Epithelial cell of esophagus (primary cell): ENCODE measurements at regions not wholly inside any gene's neighbourhood (a gene's known extent, or its start where the extent isn't known, plus 50 kb on each side); places are given as distances from the start of the nearest gene placed in this dataset.

Experiments used
- DNase-seq: peaks from one replicate; pipeline ENCODE4 v3.0.0; 2010; ENCODE audit warnings: low read depth
- H3K4me3 ChIP-seq: 2 replicates; pipeline ENCODE4 v1.5.1; 2011; ENCODE audit warnings: mild to moderate bottlenecking, low read length, control low read depth
- CTCF ChIP-seq: IDR thresholded peaks from 2 replicates; pipeline ENCODE4 v1.5.1; 2011; ENCODE audit warnings: low read depth, mild to moderate bottlenecking, low read length, control low read depth, inconsistent platforms; ENCODE audit not compliant: insufficient read depth; ENCODE audit errors: missing control alignments

DNA sequence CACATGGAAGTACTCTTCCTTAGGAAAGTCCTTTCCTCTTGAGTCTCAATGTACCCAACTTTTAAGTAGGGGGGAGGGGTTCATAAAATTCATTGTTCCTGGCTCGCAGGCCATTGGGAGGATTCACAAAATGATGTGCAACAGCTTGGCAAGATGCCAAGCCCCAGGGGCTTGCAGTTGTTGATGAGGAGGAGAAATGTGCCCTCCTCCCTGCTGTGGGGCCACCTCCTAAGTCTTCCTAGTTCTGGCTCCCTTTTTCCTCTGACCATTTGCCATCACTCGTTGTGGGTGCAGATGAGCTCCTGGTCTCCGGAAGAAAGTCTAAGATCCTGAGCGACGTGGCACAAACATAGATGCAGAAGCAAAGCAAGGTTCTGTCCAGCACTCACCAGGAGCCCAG, 435.4 kb downstream of the EIPR1 start:
- H3K4me3 ChIP-seq: no peak overlapping the region
- TF ChIP-seq CTCF: no peak
- no peak for DNase-seq

GRCh38 chr2:2941205-2941604, 436.4 kb downstream of the EIPR1 start:
- TF ChIP-seq CTCF: no peak
- no peak for DNase-seq
- no peak overlapping the region for H3K4me3 ChIP-seq

- no peak overlapping the region for H3K4me3 ChIP-seq
- no peak for DNase-seq
- no peak for TF ChIP-seq CTCF
Observed at GRCh38 chr2:2940702-2941101, 436.9 kb downstream of the EIPR1 start.

DNA sequence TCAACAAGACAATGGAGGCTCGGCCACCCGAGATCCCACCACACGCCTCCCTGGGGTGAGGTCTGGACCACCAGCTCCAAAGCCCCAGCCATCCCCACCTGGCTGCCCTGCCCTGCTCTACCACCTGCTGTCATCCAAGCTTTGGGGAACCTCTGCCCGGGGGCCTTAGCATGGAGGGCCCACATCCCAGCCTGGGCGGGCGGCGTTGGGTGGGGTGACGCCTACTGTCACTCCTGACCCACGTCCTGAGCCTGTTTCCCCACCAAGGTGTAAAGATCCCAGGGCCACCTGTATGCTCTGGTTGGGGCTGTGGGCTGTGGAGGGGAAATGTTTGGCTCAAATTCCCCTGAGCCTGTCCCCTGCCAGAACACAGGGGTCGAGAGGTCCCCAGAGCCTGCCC, 437.6 kb downstream of the EIPR1 start:
- no peak overlapping the region for H3K4me3 ChIP-seq
- no peak for DNase-seq
- no peak for TF ChIP-seq CTCF

GRCh38 chr2:2939078-2939795, 438.4 kb downstream of the EIPR1 start:
- no peak for TF ChIP-seq CTCF

DNA sequence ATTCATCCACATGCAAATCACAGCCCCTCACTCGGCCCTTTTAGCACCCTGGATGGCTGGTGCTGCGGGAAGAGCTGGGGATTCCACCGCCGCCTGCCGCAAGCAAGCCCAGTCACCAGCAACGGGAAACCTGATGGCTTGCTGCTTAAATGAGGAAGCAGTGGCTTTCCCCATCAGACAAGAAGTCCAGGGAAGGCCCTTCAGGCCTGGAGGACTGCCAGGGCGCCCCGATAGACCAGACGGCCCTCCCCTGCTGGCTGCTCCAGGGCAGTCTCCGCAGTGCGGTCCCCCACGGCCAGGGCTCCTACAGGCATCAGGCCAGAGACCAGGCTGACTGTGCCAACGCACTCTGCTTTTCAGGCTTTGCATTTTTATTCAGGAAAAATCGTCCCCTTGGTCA, 439.1 kb downstream of the EIPR1 start:
- no peak for TF ChIP-seq CTCF
- no peak for DNase-seq
- H3K4me3 ChIP-seq: no peak overlapping the region

More at GRCh38 chr2:2939078-2939795, 438.4 kb downstream of the EIPR1 start:
- DNase-seq: no peak
- H3K4me3 ChIP-seq: no peak overlapping the region
